CD1c-positive myeloid dendritic cell (primary cell): ENCODE measurements at regions not wholly inside any gene's neighbourhood (a gene's known extent, or its start where the extent isn't known, plus 50 kb on each side); places are given as distances from the start of the nearest gene placed in this dataset.

ENCODE experiments used
- DNase-seq: peaks from one replicate; pipeline ENCODE4 v3.0.0-alpha.2; 2016; ENCODE audit errors: extremely low spot score

- no peak for DNase-seq
Measured at GRCh38 chr16:87241137-87241771, 75.9 kb downstream of the C16orf95 start.

GRCh38 chr16:87243478-87243877, 73.7 kb downstream of the C16orf95 start:
- DNase-seq: no peak

- no peak for DNase-seq
Measured at GRCh38 chr16:87244636-87245197, 72.5 kb downstream of the C16orf95 start.

DNA sequence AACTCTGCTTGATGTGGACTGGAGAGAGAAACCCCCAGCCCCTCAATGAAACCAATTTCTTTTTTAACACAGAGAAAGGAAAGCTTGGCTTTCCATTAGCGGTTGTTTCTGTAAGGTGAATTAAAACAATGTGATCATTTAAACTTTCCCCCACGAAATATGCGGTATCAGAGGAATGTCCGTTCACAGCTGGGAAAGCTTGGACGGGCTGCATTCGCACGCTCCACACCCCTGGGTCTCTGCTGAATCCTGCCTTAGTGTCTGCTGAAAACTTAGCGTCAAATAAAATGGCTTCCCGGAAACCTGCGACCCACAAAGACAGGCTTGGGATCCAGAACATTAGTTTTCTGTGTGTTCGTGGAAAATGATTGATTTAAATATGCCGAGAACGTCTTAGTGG, 71.7 kb downstream of the C16orf95 start:
- DNase-seq: no peak

GRCh38 chr16:87246269-87247065, 70.7 kb downstream of the C16orf95 start:
- no peak for DNase-seq

- DNase-seq: no peak
Measured at GRCh38 chr16:87248714-87249113, 68.5 kb downstream of the C16orf95 start.

DNA sequence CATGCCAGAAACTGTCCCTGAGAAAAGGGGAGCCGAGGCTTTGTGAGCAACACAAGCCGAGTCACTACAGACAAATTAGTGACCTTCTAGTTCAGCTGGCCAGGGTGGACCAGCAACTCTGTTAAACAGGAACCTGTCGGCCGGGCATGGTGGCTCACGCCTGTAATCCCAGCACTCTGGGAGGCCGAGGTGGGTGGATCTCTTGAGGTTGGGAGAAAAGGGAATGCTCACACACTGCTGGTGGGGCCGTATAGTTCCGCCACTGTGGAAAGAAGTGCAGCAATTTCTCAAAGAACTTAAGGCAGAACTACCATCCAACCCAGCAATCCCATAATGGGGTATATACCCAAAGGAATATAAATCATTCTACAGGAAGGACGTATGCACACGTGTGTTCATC, 67.8 kb downstream of the C16orf95 start:
- no peak for DNase-seq

DNA sequence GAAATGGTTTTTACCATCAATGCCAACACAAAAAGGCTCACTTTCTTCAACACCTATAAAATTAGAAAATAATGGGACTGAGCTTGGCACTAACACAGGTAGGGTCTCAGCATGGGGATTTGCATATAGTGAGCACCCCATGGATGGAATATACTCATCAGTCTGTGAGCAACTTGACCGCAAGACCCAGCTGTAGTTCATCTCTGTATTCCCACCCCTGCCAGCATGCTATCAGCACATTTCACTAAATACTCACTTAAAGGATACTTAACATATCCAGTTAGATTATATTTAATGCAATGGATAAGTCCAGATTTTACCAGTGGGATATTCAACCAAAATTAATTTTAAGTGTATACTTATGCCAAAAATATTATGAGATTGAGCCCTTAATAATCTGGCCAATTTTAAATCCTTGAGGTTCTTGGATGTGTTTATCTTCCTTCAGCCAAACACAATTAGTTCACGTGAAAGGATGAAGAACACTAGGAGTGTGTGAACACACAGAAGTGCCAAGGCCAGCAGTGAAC, 66.7 kb downstream of the C16orf95 start:
- DNase-seq: no peak

GRCh38 chr16:87252269-87252970, 64.8 kb downstream of the C16orf95 start:
- no peak for DNase-seq
